ENCODE measurements at regions not wholly inside any gene's neighbourhood (a gene's known extent, or its start where the extent isn't known, plus 50 kb on each side); places are given as distances from the start of the nearest gene placed in this dataset.

DNA sequence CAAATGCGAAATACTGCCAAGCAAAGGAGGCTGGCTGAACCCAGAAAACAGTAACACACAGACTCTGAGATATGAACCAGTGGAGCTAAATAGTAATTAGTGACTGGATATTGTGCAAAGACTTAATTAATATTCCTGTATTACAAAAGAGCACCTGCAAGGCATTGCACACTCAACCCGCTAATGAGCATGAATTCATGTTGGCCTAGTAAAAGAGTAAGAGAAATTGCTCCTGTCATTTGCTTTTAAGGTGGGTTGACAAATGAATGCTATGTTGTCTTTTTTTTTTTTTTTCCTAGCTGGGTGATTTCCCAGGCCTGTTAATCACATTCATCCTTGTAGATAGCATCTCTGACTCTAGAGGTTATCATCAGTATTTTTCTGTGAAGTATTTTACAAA, 87.0 kb upstream of the CERS6 start:
- in situ Hi-C loops (cut with MboI; ENCODE audit: low sequenced_read_pairs, unreplicated experiment) = no loop called here
- DNase-seq (ENCODE audit: low spot score) = no peak
- TF ChIP-seq, protein P1, sequence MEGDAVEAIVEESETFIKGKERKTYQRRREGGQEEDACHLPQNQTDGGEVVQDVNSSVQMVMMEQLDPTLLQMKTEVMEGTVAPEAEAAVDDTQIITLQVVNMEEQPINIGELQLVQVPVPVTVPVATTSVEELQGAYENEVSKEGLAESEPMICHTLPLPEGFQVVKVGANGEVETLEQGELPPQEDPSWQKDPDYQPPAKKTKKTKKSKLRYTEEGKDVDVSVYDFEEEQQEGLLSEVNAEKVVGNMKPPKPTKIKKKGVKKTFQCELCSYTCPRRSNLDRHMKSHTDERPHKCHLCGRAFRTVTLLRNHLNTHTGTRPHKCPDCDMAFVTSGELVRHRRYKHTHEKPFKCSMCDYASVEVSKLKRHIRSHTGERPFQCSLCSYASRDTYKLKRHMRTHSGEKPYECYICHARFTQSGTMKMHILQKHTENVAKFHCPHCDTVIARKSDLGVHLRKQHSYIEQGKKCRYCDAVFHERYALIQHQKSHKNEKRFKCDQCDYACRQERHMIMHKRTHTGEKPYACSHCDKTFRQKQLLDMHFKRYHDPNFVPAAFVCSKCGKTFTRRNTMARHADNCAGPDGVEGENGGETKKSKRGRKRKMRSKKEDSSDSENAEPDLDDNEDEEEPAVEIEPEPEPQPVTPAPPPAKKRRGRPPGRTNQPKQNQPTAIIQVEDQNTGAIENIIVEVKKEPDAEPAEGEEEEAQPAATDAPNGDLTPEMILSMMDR (IDR thresholded peaks at IDR 0.05; ENCODE audit: borderline replicate concordance, control extremely low read depth, extremely low read depth, insufficient read depth, missing control alignments) = no peak

DNA sequence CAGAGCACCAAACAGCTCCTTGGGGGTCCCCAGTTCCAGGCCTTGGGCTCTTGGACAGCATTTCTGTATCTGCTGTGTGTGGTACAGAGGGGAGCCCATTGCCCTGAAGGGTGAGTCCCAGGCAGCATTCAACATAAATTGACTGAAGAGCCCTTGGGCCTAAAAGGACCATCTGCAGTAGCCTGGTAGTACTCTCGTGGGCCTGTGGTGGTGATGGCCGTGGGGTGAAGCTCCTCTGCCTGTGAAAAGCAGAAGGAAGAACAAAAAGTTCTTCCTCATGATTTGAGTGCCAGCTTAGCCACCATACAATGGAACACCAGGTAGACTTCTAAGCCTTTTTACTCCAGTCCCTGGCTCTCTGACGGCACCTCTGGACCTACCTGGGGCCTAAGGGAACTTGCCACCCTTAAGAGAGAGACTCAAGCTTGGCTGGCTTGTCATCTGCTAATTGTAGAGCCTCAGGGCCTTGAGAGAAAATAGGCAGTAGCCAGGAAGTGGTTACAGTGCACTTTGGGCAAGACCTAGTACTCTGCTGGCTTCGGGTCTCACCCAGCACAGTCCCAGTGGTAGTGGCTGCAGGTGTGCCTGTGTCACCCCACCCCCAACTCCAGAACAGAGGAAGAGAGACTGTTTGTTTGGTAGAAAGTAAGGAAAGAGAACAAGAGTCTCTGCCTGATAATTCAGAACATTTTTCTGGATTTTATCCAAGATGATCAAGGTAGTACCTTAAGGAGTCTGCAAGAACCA, 84.6 kb upstream of the CERS6 start:
- no peak for DNase-seq (ENCODE audit: low spot score)
- in situ Hi-C loops (cut with MboI; ENCODE audit: low sequenced_read_pairs, unreplicated experiment) = no loop called here
- TF ChIP-seq, protein P1 (IDR thresholded peaks at IDR 0.05; ENCODE audit: borderline replicate concordance, control extremely low read depth, extremely low read depth, insufficient read depth, missing control alignments) = no peak

DNA sequence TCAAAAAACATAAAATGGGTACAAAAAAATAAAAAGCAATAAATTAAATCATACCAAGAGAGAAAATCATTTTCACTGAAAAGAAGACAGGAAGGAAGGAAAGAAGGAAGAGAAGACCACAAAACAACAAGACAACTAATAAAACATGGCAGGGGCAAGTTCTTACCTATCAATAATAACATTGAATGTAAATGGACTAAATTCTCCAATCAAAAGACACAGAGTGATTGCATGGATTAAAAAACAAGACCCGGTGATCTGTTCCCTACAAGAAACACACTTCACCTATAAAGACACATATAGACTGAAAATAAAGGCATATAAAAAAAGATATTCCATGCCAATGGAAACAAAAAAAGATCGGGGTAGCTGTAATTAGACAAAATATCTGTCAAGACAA, 82.6 kb upstream of the CERS6 start:
- in situ Hi-C loops (cut with MboI; ENCODE audit: low sequenced_read_pairs, unreplicated experiment) = no loop called here
- TF ChIP-seq, protein P1 (IDR thresholded peaks at IDR 0.05; ENCODE audit: borderline replicate concordance, control extremely low read depth, extremely low read depth, insufficient read depth, missing control alignments) = no peak
- no peak for DNase-seq (ENCODE audit: low spot score)

DNA sequence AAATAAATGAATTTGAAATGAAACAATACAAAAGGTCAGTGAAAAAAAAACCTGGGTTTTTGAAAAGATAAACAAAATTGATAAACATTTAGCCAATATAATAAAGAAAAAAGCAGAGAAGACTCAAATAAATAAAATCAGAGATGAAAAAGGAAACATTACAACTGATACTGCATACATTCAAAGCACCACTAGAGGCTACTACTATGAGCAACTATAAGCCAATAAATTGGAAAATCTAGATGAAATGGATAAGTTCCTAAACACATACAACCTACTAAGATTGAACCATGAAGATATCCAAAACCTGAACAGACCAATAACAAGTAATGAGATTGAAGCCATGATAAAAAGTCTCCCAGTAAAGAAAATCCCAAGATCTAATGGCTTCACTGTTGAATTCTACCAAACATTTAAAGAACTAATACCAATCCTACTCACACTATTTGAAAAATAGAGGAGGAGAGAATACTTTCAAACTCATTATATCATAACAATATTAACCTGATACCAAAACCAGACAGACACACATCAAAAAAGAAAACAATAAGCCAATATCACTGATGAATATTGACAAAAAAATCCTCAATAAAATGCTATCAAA, 80.8 kb upstream of the CERS6 start:
- DNase-seq (ENCODE audit: low spot score) = no peak
- TF ChIP-seq, protein P1 (IDR thresholded peaks at IDR 0.05; ENCODE audit: borderline replicate concordance, control extremely low read depth, extremely low read depth, insufficient read depth, missing control alignments) = no peak
- in situ Hi-C loops (cut with MboI; ENCODE audit: low sequenced_read_pairs, unreplicated experiment) = no loop called here

DNA sequence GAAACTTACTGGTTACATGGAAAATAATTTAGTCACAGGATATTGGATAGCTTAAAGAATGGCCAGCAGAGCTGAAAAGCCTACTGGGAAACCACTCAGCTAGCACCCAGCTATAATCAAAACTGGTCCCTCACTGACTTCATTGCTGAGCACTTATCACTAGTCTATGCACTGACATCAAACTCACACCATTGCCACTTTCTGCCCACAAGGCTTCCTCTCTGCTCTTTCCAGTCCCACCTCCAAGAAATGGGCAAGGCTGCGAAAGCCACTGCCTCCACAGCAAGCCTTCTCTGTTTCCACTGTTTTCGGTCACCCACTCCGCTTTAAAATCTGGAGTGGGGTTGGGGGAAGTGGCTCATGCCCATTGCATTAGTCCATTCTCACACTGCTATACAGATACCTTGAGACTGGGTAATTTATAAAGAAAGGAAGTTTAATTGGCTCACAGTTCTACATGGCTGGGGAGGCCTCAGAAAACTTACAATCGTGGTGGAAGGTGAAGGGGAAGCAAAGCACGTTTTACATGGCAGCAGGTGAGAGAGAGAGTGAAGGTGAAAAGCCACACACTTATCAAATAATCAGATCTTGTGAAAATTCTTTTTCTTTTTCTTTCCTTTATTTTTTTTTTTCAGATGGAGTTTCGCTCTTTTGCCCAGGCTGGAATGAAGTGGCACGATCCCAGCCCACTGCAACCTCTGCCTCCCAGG, 77.0 kb upstream of the CERS6 start:
- TF ChIP-seq, protein P1 (IDR thresholded peaks at IDR 0.05; ENCODE audit: borderline replicate concordance, control extremely low read depth, extremely low read depth, insufficient read depth, missing control alignments) = no peak
- no peak for DNase-seq (ENCODE audit: low spot score)
- in situ Hi-C loops (cut with MboI; ENCODE audit: low sequenced_read_pairs, unreplicated experiment) = no loop called here

DNA sequence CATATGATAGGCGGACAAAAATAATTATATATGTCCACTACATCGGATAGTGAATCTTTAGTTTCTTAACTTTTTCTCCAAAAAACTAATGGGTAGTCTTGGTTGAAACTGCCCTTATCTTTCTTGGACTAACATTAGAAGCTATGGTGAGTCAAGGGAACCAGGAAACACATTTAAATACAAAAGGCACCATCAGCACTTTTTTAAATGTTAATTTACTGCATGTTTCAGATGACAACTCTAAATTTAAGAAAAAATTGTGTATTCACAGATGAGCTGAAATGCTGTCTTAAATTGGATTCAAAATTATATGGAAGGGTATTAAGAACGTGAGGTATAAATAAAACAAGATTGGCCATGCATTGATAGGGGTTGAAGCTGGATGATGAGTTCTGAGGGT, 75.6 kb upstream of the CERS6 start:
- in situ Hi-C loops (cut with MboI; ENCODE audit: low sequenced_read_pairs, unreplicated experiment) = no loop called here
- no peak for DNase-seq (ENCODE audit: low spot score)
- TF ChIP-seq, protein P1 (IDR thresholded peaks at IDR 0.05; ENCODE audit: borderline replicate concordance, control extremely low read depth, extremely low read depth, insufficient read depth, missing control alignments) = no peak

Measured in GM13976 (cell line).